HG03025 (cell line): ENCODE measurements at regions not wholly inside any gene's neighbourhood (a gene's known extent, or its start where the extent isn't known, plus 50 kb on each side); places are given as distances from the start of the nearest gene placed in this dataset.

Experiments used
- ATAC-seq: cut with Tn5 transposase; IDR thresholded peaks from one replicate; pipeline ENCODE4 v1.9.1; 2021; ENCODE audit warnings: mild to moderate bottlenecking, moderate library complexity; ENCODE audit not compliant: unreplicated experiment, low FRiP score

DNA sequence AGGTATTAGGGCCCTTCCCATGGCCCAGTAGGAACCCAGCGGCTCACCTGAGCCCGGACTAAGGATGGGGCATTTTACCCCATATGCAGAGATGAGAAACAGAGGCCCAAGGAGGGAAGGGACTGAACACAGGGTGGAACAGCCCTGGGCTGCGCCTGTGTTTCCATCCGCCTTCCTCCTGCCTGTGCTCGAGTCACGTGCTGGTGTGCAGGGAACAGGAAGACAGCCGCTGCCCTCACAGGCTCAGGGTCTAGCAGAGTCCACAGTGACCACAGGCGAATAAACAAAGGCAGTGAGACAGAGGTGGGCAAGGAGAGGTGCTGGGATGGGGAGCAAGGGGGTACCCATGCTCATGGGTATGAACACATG is 129.4 kb downstream of the C9orf50 start:
- no peak for ATAC-seq

DNA sequence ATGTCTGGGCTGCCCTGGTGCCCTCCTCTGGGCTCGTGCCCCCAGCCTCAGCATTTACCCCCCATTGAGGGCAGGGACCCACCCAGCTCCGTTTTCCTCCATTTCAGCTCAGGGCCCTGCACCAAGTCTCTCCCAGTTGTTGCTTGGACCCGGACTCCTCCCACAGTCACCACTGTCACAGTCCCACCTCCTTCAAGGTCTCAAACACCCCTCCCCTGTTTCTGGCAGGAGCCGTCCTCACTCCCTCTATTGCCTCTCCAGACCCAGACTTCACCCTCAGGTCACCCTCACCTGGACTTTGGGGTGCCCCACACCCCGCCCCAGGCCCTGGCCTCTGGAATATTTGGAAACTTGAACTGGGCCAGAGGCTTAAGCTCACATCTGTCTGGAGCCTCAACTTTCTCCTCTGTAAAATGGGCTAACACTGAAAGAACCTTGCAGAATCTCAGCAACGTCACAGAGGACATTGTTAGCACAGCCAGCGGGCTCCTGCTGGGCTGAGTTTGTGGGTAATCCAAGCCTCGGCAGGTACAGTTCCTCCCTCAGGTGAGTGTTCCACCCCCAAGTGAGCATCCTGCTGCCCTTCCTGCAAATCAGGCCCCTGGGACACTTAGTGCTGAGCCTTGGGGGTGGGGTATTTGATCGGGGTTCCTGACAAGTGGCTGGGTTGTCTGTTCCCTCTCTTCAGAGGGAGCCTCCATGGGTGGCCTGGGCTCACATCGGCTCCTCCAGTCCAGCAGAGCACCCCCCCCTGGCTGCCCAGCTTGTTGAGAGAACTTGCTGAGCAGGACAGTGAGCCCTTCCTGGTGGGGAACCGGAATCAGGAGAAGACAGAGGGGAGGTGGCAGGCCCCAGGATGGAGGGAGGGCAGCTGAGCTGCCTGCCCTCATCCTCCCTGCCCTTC is 130.1 kb downstream of the C9orf50 start:
- ATAC-seq: no peak

GRCh38 chr9:129489838-129490582 is 130.9 kb downstream of the C9orf50 start:
- no peak for ATAC-seq

GRCh38 chr9:129487658-129488483 is 133.0 kb downstream of the C9orf50 start:
- ATAC-seq: no peak

DNA sequence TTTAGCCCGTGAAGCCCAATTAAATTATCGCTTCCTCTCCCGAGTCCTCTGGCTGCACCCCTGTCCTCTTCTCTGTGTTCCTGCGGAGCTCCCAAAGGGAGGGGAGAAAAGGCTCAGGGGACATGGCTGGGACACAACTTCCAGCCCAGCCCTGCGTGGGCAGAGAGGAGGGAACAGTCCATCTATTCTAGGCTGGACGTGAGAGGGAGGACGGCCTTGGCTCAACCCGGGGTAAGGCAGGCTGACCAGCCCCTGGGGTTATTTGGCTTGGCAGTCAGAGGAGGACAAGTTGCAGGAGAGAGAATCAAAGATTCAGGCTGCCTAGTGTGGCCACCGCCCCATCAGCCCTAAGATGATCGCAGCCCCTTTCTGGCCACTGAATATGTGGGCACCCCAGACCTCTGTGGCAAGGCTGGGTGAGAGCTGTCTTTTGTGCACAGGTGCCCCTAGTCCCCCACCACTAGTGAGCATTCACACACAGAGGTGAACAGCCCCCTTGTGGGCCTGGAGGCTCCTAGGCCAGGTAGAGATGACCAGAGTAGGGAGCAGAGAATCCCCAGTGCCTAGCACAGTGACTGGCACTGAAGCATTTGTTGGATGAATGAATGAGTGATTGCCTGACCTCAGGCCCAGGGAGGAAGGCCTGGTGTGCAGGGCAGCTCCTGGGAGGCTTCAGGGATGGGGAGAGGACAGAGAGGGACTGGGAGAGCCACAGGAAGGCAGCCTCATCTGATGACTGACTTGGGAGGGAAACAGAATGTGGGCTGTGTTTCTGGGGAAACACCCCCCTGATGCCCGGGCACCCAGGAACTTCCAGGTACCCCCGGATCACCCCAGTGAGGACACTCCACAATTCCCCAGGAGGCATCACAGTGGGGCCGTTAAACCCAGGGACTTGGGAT is 133.9 kb downstream of the C9orf50 start:
- ATAC-seq: no peak

DNA sequence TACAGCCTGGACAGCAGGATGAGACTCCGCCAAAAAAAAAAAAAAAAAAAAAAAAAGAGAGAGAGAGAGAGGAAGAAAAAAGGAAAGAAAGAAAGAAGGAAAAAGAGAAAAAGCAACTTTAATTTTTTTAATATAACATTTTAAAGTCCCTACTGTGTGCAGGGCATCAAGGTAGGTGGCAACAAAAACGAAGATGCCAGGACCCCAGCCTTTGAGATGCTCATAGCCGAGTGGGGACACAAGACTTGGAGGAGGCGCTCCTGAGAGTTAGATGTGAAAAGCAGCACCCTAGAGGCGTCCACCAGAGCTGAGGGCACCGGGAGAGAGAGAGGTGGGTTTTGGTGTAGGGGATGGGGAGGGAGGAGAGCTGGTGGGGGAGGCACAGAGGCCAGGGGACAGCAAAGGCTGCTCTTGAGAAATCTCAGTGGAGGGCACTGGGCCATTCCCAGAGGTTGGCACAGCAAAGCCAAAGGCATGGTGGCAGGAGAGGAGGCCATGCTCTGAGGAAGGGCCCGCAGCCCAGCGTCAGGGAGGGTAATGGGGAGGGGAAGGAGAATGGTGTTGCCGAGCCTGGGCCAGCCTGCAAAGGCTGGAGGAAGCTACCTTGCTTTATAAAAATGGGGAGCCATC is 135.6 kb downstream of the C9orf50 start:
- ATAC-seq: no peak

DNA sequence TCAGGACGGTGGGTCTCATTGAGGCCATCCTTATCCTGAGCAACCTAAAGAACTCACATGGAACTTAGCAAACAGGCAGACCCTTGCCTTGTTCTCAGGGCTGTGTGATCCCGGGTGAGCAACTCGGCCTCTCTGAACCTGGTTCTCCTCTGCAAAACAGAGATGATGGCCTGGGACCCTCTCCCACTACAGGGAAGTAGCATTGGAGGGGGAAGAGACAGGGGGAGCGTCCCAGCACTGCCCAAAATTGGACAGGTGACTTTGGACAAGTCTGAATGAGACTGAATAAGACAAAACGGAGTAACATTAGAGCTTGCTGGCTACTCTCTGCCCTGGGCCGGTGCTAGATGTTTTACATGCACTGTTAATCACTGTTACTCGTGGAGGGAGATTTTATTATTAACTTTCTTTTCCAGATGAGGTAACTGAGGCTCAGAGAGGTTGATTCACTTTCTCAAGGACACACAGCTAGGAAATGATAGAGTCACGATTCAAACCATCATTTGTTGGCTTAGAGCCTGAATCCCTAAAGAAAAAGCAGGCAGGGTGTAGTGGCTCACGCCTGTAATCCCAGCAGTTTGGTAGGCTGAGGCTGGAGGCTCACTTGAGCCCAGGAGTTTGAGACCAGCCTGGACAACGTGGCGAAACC is 136.4 kb downstream of the C9orf50 start:
- no peak for ATAC-seq

- no peak for ATAC-seq
These were observed 137.2 kb downstream of the C9orf50 start for GRCh38 chr9:129483415-129484351.

GRCh38 chr9:129482521-129483414 is 138.1 kb downstream of the C9orf50 start:
- no peak for ATAC-seq

- no peak for ATAC-seq
These were observed 138.9 kb downstream of the C9orf50 start for GRCh38 chr9:129481810-129482511.

- ATAC-seq: no peak
These were observed 139.5 kb downstream of the C9orf50 start for GRCh38 chr9:129481424-129481809.

GRCh38 chr9:129480745-129481144 is 140.2 kb downstream of the C9orf50 start:
- ATAC-seq: no peak

- ATAC-seq: no peak
These were observed 140.7 kb downstream of the C9orf50 start for GRCh38 chr9:129480227-129480626.

GRCh38 chr9:129479631-129480011 is 141.3 kb downstream of the C9orf50 start:
- ATAC-seq: no peak

- ATAC-seq: no peak
These were observed 141.8 kb downstream of the C9orf50 start for GRCh38 chr9:129478961-129479630.

- ATAC-seq: no peak
These were observed 142.4 kb downstream of the C9orf50 start for GRCh38 chr9:129478461-129478860.
